GM12875 (cell line): ENCODE measurements at regions not wholly inside any gene's neighbourhood (a gene's known extent, or its start where the extent isn't known, plus 50 kb on each side); places are given as distances from the start of the nearest gene placed in this dataset.

Experiments used
- H3K4me3 ChIP-seq: one replicate; pipeline ENCODE4 v1.5.1; 2011; ENCODE audit warnings: low read depth, low read length, control low read depth
- CTCF ChIP-seq: IDR thresholded peaks from 2 replicates; pipeline ENCODE4 v1.5.1; 2011; ENCODE audit warnings: low read depth, mild to moderate bottlenecking, control low read depth, inconsistent platforms, low read length, moderate library complexity, borderline replicate concordance; ENCODE audit not compliant: insufficient read depth

- H3K4me3 ChIP-seq, result no peak overlapping the region
Observed at GRCh38 chr16:86673090-86673955, 95.0 kb downstream of the FOXL1 start.

GRCh38 chr16:86673956-86674453 is 95.7 kb downstream of the FOXL1 start:
- H3K4me3 ChIP-seq, result no peak overlapping the region
- TF ChIP-seq CTCF, result no peak

More at GRCh38 chr16:86673090-86673955, 95.0 kb downstream of the FOXL1 start:
- TF ChIP-seq CTCF, result no peak

GRCh38 chr16:86676254-86676670 is 97.9 kb downstream of the FOXL1 start:
- H3K4me3 ChIP-seq, result no peak overlapping the region
- no peak for TF ChIP-seq CTCF

- no peak overlapping the region for H3K4me3 ChIP-seq
- no peak for TF ChIP-seq CTCF
Observed at GRCh38 chr16:86679490-86679889, 101.1 kb downstream of the FOXL1 start.

- H3K4me3 ChIP-seq, result no peak overlapping the region
- no peak for TF ChIP-seq CTCF
Observed at GRCh38 chr16:86680162-86680561, 101.8 kb downstream of the FOXL1 start.

GRCh38 chr16:86680661-86681030 is 102.3 kb downstream of the FOXL1 start:
- H3K4me3 ChIP-seq, result no peak overlapping the region
- TF ChIP-seq CTCF, result no peak
